ENCODE measurements at regions not wholly inside any gene's neighbourhood (a gene's known extent, or its start where the extent isn't known, plus 50 kb on each side); places are given as distances from the start of the nearest gene placed in this dataset.

DNA sequence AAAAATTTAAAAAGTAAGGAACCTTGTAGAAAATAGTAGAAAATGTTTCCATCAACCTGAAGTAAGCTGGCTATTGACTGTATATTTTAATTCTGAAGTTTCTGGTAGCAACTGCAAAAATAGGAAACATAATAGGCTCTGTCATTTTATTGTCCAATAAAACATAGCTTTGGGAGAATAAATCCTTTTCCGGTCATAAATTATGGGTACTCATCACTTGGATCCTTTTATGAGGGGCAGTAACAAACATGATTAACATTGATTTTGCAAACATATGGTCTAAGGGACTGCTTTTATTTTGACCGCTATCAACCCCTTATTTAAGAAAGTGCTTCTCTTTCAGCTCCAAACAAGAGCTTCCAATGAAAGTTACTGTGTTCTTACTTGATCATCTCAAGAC is 495.9 kb upstream of the ANKRD30A start:
- no peak for TF ChIP-seq CTCF (IDR thresholded peaks at IDR 0.05; ENCODE audit: insufficient read depth, low read depth, low read length, missing control alignments)

GRCh38 chr10:36624551-36625100 is 500.8 kb upstream of the ANKRD30A start:
- H3K4me3 ChIP-seq (ENCODE audit: low read depth, low read length): no peak overlapping the region
- no peak for DNase-seq (ENCODE audit: low read depth)
- TF ChIP-seq CTCF (IDR thresholded peaks at IDR 0.05; ENCODE audit: insufficient read depth, low read depth, low read length, missing control alignments): no peak

More for the DNA sequence above, 495.9 kb upstream of the ANKRD30A start:
- no peak for DNase-seq (ENCODE audit: low read depth)
- no peak overlapping the region for H3K4me3 ChIP-seq (ENCODE audit: low read depth, low read length)

DNA sequence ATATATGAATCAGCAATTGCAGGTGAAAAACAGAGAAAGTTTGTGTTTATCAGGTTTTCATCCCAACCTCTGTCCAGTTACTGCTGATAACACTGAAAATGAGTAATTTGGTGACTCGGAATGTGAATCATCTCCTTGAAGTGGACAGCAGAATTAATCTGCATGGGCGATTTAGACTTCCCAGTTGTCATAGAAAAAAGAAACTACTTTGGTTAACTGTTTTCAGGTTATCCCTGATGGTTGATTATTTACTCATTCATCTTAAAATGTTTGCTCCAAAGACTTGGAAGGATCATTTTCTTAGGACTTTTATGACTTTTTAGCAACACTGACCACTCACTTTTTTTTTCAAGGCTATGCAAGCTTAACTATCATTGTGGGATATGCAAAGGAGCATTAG is 504.1 kb upstream of the ANKRD30A start:
- no peak overlapping the region for H3K4me3 ChIP-seq (ENCODE audit: low read depth, low read length)
- TF ChIP-seq CTCF (IDR thresholded peaks at IDR 0.05; ENCODE audit: insufficient read depth, low read depth, low read length, missing control alignments): no peak
- DNase-seq (ENCODE audit: low read depth): no peak

DNA sequence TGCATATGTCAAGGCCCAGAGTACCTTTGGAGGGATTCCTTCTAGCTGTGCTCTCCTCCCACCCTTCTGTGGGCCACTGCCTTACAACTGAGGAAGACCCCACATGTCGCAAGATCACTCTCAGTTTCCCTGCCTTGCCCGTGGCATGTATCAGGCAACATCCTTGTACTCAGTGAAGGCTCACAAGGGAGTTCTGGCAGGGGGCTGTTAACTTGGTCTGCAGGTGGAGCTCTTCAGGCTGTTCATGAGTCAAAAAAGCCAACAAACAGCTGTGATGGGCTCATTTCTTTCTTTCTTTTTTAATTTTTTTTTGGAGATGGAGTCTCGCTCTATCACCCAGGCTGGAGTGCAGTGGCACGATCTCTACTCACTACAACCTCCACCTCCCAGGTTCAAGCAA is 513.0 kb upstream of the ANKRD30A start:
- DNase-seq (ENCODE audit: low read depth): no peak
- TF ChIP-seq CTCF (IDR thresholded peaks at IDR 0.05; ENCODE audit: insufficient read depth, low read depth, low read length, missing control alignments): no peak
- H3K4me3 ChIP-seq (ENCODE audit: low read depth, low read length): no peak overlapping the region

DNA sequence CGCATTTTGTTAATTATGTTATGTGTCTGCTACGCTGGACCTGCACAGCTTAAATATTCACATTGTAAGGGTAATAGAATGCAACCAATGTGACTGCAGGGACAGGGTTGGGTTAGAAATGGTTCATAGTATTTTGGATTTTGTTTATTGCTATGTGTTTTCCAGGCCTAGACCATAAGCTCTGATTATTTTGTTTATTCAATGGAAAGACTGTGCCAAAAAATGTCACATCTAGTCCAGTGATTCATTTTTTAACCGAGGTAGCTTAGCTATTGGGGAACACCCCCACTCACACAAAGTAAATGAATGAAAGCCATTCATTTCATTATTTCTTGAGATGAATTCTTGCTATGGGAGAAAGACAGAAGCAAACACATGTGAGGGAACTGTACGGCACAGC is 516.5 kb upstream of the ANKRD30A start:
- no peak overlapping the region for H3K4me3 ChIP-seq (ENCODE audit: low read depth, low read length)
- no peak for DNase-seq (ENCODE audit: low read depth)
- no peak for TF ChIP-seq CTCF (IDR thresholded peaks at IDR 0.05; ENCODE audit: insufficient read depth, low read depth, low read length, missing control alignments)

GRCh38 chr10:36608251-36608650 is 517.1 kb upstream of the ANKRD30A start:
- no peak for DNase-seq (ENCODE audit: low read depth)
- H3K4me3 ChIP-seq (ENCODE audit: low read depth, low read length): no peak overlapping the region
- no peak for TF ChIP-seq CTCF (IDR thresholded peaks at IDR 0.05; ENCODE audit: insufficient read depth, low read depth, low read length, missing control alignments)

DNA sequence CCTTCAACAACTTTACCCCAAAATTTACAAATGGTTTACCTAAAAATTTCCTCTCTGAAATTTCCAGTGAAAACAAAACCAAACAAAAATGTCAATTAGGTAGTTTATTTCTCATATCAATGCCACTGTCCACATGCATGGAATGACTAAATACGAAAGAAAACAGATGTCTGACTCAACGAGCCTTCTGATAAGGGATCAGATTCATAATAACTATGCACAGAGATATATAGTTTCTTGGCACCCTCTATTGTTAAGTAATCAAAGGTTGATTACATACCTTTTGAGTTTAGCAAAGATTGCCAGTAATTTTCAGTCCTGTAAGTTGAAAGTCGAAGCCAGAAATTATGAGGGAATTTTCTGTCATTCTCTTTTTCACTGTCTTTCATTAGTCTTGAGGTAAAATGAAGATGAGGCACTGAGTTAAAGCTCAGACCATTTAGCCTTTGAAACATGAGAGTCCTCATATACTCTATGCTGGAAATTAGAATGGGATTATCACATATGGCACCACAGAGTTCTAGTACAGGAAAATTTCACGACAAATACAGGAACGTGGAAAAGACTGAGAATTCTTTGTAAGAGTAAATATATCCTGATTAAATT is 519.1 kb upstream of the ANKRD30A start:
- no peak for TF ChIP-seq CTCF (IDR thresholded peaks at IDR 0.05; ENCODE audit: insufficient read depth, low read depth, low read length, missing control alignments)
- no peak for DNase-seq (ENCODE audit: low read depth)
- no peak overlapping the region for H3K4me3 ChIP-seq (ENCODE audit: low read depth, low read length)
